DMS53 (cell line): ENCODE measurements at regions not wholly inside any gene's neighbourhood (a gene's known extent, or its start where the extent isn't known, plus 50 kb on each side); places are given as distances from the start of the nearest gene placed in this dataset.
"Not testable (repeated sequence)": the region's sequence is repeated elsewhere in the genome, so short reads cannot be mapped to it uniquely, and the experiment has no call there.

ENCODE experiments used
- DNase-seq: peaks from one replicate; lab custom pipeline; 2025; lab: John Stamatoyannopoulos, UW

- peak; percentile 73 for DNase-seq
Measured at GRCh38 chrX:13223868-13224567, 95.8 kb downstream of the ATXN3L start.

GRCh38 chrX:13220916-13221315 is 98.9 kb downstream of the ATXN3L start:
- peak; percentile 1 for DNase-seq

- DNase-seq: peak; percentile 33
Measured at GRCh38 chrX:13219991-13220764, 99.7 kb downstream of the ATXN3L start.

DNA sequence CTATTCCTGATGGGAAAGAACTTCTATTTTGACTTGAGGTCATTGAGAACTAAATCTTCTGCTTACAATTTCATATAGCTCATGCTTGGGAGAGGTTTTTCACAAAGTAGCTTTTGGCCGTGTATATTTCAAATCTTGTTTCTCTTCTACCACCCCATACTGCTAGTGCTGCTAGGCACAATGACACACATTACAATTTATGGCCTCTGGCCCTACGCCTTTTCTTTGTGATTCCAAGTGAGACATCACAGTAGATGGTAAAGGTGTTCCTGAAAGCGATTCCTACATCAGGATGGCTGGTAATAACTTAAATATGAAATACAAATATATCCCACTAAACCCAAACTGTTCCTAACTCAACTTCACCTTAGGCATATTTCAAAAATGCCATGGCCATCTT is 101.1 kb downstream of the ATXN3L start:
- DNase-seq: no peak

GRCh38 chrX:13216139-13216538 is 103.7 kb downstream of the ATXN3L start:
- DNase-seq: no peak

GRCh38 chrX:13215729-13216128 is 104.1 kb downstream of the ATXN3L start:
- no peak for DNase-seq

DNA sequence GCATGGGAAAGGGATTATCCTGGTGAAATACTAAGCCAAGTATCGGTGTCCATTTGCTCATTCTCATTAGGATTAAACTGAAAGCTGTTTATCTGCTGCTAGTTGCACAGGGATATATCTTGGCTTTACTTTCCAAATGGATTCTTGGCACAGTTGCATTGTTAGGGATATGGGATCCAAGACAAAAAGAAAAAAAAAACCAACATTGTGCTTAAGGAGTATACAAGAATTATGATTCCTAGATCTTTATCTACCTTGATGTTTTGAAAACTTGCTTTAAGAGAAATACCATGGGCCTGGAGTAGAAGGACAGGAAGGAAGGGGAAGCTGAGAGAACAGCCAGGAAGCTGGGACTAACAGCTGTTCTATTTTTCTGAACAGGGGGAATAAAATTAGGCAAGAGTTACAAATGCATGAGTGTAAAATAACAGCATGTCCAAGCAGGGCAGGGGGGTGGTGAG is 107.6 kb downstream of the ATXN3L start:
- no peak for DNase-seq

- DNase-seq: not testable (repeated sequence)
Measured at GRCh38 chrX:13210142-13210541, 109.7 kb downstream of the ATXN3L start.

GRCh38 chrX:13209704-13210103 is 110.1 kb downstream of the ATXN3L start:
- not testable (repeated sequence) for DNase-seq

DNA sequence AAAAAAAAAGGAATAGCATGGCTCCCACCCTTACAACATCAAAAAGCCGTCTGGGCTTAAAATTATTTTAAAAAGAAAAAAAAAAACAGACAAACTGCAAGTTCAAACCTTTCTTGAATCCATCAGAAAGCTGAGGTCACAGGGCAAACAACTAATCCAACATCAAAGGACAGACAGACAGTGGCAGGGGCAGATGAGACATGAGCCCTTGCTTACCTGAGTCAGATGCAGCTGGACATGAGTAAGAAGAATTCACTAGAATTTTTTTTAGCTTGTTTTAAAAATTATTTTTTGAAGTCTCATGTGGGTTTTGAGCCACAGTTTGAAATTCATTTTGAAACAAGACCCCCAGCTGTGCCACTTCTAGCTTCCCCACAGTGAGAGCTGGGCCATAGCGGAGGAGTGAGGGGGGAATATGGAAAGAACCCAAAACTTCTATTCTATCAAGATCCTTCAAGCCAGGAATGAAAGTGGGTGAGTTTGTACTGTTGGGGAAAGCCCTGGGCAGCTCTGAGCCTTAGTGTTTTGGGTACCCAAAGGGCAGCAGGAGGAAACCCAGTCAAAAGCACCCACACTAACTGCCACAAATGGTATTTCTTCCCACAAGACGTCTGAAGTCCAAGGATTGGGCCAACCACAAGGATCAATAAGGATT is 111.4 kb downstream of the ATXN3L start:
- DNase-seq: peak; percentile 19

DNA sequence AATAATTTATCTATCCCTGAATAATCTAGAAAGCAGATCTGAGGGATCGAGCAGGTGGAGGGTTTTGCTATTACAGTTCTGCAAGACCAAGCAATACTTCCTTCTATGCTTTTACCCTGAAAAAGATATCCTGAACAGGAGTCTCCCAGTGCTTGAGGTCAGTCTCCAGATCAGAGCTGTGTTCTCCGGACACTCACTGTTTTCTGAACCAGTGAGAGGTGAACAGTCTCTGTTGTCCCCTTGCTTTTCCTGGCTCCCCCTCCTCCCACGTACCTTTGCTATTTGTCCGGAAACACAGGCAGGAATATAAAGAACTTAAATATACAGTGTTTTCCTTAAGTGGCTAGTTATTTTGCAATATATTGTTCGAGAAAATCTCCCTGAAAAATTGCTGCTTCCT is 116.6 kb downstream of the ATXN3L start:
- DNase-seq: no peak

DNA sequence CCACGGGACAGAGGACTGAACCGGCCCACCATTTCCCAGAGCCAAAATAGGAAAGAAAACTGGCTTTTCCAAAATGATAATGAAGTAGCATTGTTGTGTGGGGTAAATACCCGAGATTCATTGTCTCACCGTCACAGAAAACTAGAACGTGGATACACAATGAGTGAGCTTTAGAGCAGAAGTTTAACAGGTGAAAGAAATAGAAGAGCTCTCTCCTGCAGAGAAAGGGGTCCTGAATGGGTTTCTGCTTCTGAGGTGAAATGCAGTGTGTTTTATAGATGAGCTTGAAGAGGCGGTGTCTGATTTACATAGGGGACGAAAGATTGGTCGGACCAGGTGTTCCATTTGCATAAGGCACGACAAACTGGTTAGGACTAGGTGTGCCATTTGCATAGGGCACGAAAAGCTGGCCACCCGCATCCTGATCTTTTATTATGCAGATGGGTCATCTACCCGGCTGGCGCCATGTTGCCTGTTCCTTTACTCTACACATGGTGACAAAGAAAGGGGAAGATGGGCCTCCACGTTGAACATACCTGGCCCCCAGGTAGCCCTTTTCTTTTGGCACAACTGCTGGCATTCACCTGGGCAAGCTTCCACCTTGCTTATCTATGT is 118.1 kb downstream of the ATXN3L start:
- no peak for DNase-seq

DNA sequence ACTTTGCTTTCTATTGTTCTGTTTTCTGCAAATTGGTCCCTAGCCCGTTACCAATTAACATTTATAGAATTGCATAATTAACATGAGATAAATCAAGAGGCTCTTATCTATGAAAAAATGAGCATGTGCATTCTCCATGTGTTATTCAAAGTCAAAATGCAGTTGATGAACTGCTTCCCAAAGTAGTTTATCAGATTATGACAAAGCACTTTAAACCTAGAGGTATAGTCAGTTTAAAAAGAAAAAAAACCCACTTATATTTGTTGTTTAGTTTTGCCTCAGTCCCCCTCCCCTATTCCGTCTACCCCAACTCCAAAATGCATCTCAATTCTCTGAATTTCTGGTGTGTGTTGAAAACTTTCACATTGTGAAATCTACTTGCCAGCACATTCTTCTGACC is 119.5 kb downstream of the ATXN3L start:
- no peak for DNase-seq

- DNase-seq: no peak
Measured at GRCh38 chrX:13198762-13199064, 121.1 kb downstream of the ATXN3L start.

DNA sequence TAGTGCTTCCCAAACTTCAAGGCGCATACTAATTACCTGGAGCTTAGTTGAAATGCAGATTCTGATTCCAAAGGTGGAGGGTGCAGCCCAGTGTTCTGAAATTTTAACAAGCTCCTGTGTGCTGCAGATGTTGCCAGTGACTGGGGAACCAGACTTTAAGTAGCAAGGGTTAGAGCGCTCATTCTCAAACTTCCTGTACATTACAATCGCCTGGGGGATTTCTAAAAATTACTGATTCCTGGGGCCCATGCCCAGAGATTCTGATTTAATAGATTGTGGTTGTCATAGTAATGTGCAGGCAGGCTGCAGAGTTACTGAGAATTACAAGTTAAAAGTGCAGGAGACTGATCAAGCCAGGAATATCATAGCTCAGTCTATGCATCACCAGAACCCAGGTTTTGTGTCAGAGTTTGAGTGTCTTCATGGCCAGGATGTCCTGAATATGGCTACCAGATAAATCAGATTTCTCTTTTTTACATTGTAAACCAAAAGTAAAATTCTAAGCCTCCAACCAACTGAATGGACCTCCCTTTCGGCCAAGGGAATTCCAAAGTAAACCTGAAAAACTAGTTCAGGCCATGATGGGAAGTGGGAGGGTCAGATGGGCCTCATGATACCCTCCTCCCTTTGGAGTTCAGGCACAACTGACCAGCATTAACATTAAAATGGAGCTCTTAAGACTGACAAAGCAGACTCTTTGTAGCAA is 121.6 kb downstream of the ATXN3L start:
- DNase-seq: peak; percentile 29

DNA sequence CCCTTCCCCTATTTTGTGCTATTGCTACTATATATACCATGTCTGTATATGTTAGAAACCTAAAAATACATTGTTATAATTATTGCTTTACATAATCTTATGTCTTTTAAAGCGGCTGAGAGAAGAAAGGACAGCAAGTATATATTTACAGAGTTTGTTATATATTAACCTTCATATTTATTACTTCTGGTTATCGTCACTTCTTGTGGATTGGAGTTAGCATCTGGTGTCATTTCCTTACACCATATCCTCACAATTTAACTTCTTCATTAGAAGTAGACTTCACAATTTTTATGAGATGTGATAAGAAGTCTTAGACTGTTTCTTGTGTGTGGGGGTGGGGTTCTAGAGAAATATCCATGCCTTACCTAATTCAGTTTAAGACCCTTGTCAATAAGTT is 123.1 kb downstream of the ATXN3L start:
- no peak for DNase-seq

DNA sequence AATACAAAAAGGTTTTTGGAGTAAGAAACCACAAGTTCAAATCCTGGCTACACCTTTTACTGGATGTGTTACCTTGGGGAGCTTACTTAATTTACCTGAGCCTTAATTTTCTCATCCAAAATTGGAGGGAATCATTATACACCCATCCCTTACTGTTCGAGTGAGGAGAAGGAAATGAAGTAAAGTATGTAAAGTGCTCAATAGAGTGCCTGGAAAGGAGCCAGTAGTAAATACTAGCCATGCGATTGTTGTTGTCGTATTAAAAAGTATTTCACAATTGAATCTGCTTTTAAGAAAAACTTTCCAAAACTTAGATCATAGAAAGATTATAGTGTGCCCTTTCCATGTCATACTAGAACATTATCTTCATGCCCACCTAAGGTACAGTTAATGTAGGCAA is 124.5 kb downstream of the ATXN3L start:
- no peak for DNase-seq

GRCh38 chrX:13194291-13195103 is 125.4 kb downstream of the ATXN3L start:
- peak; percentile 84 for DNase-seq

GRCh38 chrX:13190051-13190450 is 129.8 kb downstream of the ATXN3L start:
- peak; percentile 26 for DNase-seq

DNA sequence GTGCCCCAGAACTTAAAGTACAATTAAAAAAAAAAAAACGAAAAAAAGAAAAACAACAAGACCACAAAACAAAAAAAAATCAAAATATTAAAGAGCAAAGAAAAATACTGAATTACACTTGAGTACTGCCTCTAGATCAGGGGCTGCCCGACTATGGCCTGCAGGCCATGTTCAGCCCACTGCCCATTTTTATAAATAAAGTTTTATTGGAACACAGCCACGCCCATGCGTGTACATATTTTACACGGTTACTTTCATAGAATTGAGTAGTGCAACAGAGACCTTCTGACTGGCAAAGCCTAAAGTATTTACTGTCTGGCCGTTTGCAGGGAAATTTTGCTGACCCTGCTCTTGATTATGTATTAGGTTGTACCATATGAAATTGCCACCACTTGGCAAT is 130.5 kb downstream of the ATXN3L start:
- DNase-seq: no peak

- DNase-seq: no peak
Measured at GRCh38 chrX:13188731-13189309, 131.0 kb downstream of the ATXN3L start.
